Stomach (tissue), 4 donors: ENCODE measurements at regions not wholly inside any gene's neighbourhood (a gene's known extent, or its start where the extent isn't known, plus 50 kb on each side); places are given as distances from the start of the nearest gene placed in this dataset.
"Not testable (repeated sequence)": the region's sequence is repeated elsewhere in the genome, so short reads cannot be mapped to it uniquely, and the experiment has no call there.

Source experiments
- CTCF ChIP-seq, 7 experiments: fragments of 450-650 bp in 4 of 7; fragments of 200-600 bp in 3 of 7; sonication (generic) in 3 of 7; IDR thresholded peaks; one replicate each; pipeline ENCODE4 v1.5.1; 2016 to 2019; ENCODE audit warnings: antibody characterized with exemption in 7 of 7, control low read depth in 2 of 7, mild to moderate bottlenecking in 1 of 7
- EP300 ChIP-seq: sonication (generic); formaldehyde crosslinking; IDR thresholded peaks from one replicate; pipeline ENCODE4 v1.6.1; 2017; ENCODE audit warnings: antibody characterized with exemption
- POLR2A ChIP-seq, 4 donors: fragments of 450-650 bp; IDR thresholded peaks; one replicate each; pipeline ENCODE4 v1.6.1; 2016; ENCODE audit warnings: antibody characterized with exemption in 4 of 4, control low read depth in 2 of 4, mild to moderate bottlenecking in 1 of 4, moderate library complexity in 1 of 4
- POLR2AphosphoS5 ChIP-seq, 3 donors: sonication (generic); formaldehyde crosslinking; IDR thresholded peaks; one replicate each; pipeline ENCODE4 v1.6.1; 2016; ENCODE audit warnings: antibody characterized with exemption in 3 of 3

GRCh38 chr14:59006179-59006578 lies 182.3 kb upstream of the DAAM1 start:
- TF ChIP-seq POLR2A (IDR thresholded peaks at IDR 0.05); CTCF (IDR thresholded peaks at IDR 0.05); EP300; POLR2AphosphoS5 (IDR thresholded peaks at IDR 0.05): not testable (repeated sequence)
